ENCODE measurements at regions not wholly inside any gene's neighbourhood (a gene's known extent, or its start where the extent isn't known, plus 50 kb on each side); places are given as distances from the start of the nearest gene placed in this dataset.

DNA sequence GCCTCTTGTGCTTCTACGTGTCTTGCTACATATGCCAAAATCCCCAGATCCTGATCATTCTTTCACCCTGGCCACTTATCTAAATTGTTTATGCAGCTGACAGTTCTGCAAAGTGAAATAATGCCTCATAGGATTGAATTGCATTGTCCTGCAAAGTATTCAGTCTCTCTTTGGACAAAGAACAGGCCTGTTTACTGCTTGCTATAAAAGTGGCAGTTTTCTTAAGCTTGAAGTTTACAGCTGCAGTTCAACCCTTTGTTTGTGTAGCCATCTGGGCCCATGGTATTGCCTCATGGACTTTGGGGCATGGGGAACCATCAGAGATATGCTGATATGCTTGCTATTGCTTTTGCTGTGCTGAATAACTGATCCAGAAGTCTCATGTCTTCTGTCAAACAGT, 523.2 kb downstream of the OTOL1 start:
- no peaks in the 10 kb centered on the region for H3K4me1 ChIP-seq (ENCODE audit: insufficient read depth, low read length)
- H2AFZ ChIP-seq (ENCODE audit: low read length), result no peak overlapping the region
- H3K4me2 ChIP-seq (ENCODE audit: low read depth, low read length), result no peak overlapping the region
- no peaks in the 10 kb centered on the region for H3K27me3 ChIP-seq (ENCODE audit: control insufficient read depth in 1 of 2, insufficient read depth in 2 of 2, low read length in 2 of 2)
- ATAC-seq (no peak), DNase-seq (ENCODE audit: low spot score) (no peak), FAIRE-seq (no peak)
- CTCF ChIA-PET (ENCODE audit: low intra/inter-chr PET ratio, low total read pairs), result no interaction called here
- intact Hi-C loops (cut with micrococcal nuclease; ENCODE audit: unreplicated experiment), result no loop called here
- no peak overlapping the region for H3K27ac ChIP-seq (ENCODE audit: extremely low read length, insufficient read depth, low read length)
- in situ Hi-C loops (cut with HindIII; ENCODE audit: extremely low pct_ligation_motif_present, low pct_unique_long_range_greater_than_20kb), result no loop called here
- H3K9ac ChIP-seq (ENCODE audit: insufficient read depth, low read depth, low read length), result no peak overlapping the region
- POLR2A ChIA-PET, result no interaction called here
- peaks cover 3% of the 10 kb centered on the region; the same call in 1 of the 2 replicates for H3K9me3 ChIP-seq (ENCODE audit: low read length)
- H3K79me2 ChIP-seq (ENCODE audit: insufficient read depth, low read length), result no peaks in the 10 kb centered on the region
- H4K20me1 ChIP-seq (ENCODE audit: insufficient read depth, low read length), result no peaks in the 10 kb centered on the region
- 0% methylated on average over 1 of the region's 1 CpG for WGBS (ENCODE audit: low lambda C conversion rate)
- no peaks in the 10 kb centered on the region for H3K36me3 ChIP-seq (replicated peaks in 1 of 2; ENCODE audit: control insufficient read depth in 1 of 2, insufficient read depth in 2 of 2, low read length in 2 of 2)
- TF ChIP-seq, protein P1, sequence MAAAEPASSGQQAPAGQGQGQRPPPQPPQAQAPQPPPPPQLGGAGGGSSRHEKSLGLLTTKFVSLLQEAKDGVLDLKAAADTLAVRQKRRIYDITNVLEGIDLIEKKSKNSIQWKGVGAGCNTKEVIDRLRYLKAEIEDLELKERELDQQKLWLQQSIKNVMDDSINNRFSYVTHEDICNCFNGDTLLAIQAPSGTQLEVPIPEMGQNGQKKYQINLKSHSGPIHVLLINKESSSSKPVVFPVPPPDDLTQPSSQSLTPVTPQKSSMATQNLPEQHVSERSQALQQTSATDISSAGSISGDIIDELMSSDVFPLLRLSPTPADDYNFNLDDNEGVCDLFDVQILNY (CRISPR knock-in tag; conservative IDR thresholded peaks at IDR 0.05), result no peak
- TF ChIP-seq GATA4 (IDR thresholded peaks at IDR 0.05; ENCODE audit: borderline replicate concordance, low read depth) (no peak), CENPX (CRISPR knock-in tag; IDR thresholded peaks at IDR 0.05) (no peak), ZNF10 (CRISPR knock-in tag; IDR thresholded peaks at IDR 0.05; ENCODE audit: borderline replicate concordance, low read depth) (no peak)
- TF ChIP-seq, protein P2, sequence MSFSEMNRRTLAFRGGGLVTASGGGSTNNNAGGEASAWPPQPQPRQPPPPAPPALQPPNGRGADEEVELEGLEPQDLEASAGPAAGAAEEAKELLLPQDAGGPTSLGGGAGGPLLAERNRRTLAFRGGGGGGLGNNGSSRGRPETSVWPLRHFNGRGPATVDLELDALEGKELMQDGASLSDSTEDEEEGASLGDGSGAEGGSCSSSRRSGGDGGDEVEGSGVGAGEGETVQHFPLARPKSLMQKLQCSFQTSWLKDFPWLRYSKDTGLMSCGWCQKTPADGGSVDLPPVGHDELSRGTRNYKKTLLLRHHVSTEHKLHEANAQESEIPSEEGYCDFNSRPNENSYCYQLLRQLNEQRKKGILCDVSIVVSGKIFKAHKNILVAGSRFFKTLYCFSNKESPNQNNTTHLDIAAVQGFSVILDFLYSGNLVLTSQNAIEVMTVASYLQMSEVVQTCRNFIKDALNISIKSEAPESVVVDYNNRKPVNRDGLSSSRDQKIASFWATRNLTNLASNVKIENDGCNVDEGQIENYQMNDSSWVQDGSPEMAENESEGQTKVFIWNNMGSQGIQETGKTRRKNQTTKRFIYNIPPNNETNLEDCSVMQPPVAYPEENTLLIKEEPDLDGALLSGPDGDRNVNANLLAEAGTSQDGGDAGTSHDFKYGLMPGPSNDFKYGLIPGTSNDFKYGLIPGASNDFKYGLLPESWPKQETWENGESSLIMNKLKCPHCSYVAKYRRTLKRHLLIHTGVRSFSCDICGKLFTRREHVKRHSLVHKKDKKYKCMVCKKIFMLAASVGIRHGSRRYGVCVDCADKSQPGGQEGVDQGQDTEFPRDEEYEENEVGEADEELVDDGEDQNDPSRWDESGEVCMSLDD (CRISPR knock-in tag; IDR thresholded peaks at IDR 0.05; ENCODE audit: borderline replicate concordance), result no peak
- TF ChIP-seq, protein P3, sequence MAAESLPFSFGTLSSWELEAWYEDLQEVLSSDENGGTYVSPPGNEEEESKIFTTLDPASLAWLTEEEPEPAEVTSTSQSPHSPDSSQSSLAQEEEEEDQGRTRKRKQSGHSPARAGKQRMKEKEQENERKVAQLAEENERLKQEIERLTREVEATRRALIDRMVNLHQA (CRISPR knock-in tag; IDR thresholded peaks at IDR 0.05), result no peak
- TF ChIP-seq, protein P4, sequence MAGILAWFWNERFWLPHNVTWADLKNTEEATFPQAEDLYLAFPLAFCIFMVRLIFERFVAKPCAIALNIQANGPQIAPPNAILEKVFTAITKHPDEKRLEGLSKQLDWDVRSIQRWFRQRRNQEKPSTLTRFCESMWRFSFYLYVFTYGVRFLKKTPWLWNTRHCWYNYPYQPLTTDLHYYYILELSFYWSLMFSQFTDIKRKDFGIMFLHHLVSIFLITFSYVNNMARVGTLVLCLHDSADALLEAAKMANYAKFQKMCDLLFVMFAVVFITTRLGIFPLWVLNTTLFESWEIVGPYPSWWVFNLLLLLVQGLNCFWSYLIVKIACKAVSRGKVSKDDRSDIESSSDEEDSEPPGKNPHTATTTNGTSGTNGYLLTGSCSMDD (CRISPR knock-in tag; IDR thresholded peaks at IDR 0.05), result no peak
- TF ChIP-seq, protein P5, sequence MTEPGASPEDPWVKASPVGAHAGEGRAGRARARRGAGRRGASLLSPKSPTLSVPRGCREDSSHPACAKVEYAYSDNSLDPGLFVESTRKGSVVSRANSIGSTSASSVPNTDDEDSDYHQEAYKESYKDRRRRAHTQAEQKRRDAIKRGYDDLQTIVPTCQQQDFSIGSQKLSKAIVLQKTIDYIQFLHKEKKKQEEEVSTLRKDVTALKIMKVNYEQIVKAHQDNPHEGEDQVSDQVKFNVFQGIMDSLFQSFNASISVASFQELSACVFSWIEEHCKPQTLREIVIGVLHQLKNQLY (CRISPR knock-in tag; IDR thresholded peaks at IDR 0.05), result no peak
- TF ChIP-seq, protein P6, sequence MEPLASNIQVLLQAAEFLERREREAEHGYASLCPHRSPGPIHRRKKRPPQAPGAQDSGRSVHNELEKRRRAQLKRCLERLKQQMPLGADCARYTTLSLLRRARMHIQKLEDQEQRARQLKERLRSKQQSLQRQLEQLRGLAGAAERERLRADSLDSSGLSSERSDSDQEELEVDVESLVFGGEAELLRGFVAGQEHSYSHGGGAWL (CRISPR knock-in tag; IDR thresholded peaks at IDR 0.05), result no peak
- TF ChIP-seq, protein P7, sequence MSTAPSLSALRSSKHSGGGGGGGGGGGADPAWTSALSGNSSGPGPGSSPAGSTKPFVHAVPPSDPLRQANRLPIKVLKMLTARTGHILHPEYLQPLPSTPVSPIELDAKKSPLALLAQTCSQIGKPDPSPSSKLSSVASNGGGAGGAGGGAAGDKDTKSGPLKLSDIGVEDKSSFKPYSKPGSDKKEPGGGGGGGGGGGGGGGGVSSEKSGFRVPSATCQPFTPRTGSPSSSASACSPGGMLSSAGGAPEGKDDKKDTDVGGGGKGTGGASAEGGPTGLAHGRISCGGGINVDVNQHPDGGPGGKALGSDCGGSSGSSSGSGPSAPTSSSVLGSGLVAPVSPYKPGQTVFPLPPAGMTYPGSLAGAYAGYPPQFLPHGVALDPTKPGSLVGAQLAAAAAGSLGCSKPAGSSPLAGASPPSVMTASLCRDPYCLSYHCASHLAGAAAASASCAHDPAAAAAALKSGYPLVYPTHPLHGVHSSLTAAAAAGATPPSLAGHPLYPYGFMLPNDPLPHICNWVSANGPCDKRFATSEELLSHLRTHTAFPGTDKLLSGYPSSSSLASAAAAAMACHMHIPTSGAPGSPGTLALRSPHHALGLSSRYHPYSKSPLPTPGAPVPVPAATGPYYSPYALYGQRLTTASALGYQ (CRISPR knock-in tag; IDR thresholded peaks at IDR 0.05), result no peak
- no TSS peak for BruUV-seq (replicated peaks)
- no peak overlapping the region for H3K4me3 ChIP-seq (replicated peaks in 1 of 3; ENCODE audit: insufficient read depth in 1 of 3, low read depth in 2 of 3, low read length in 3 of 3)

Data from HepG2 (cell line).